Stimulated activated CD8-positive, alpha-beta memory T cell treated with anti-CD3 and anti-CD28 coated beads, Interleukin-15, amount 100 ng/mL, for 1 hour (primary cell): ENCODE measurements at regions not wholly inside any gene's neighbourhood (a gene's known extent, or its start where the extent isn't known, plus 50 kb on each side); places are given as distances from the start of the nearest gene placed in this dataset.
"Not testable (repeated sequence)": the region's sequence is repeated elsewhere in the genome, so short reads cannot be mapped to it uniquely, and the experiment has no call there.

ENCODE experiments used
- DNase-seq: peaks from one replicate; pipeline ENCODE4 v3.0.0-alpha.2; 2020; ENCODE audit warnings: low read depth

DNA sequence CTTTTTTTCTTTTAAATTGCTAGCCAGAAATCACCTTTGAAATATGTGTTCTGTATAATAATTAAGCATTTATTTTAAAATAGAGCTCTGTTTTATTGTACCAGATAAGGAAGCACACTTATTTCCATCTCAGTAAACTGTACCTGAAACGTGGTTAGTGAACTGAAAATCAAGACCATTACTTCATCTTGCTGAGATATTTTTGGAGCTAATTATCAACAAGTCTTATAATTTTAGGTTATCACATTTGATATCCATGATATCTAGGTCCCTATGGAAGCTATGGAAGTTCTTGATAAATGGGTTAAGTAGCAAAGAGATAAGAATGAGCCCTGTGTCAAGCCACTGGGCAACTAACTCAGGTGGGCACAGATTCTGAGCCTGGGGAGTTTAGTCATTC, 187.2 kb downstream of the NFKBIZ start:
- DNase-seq: no peak

DNA sequence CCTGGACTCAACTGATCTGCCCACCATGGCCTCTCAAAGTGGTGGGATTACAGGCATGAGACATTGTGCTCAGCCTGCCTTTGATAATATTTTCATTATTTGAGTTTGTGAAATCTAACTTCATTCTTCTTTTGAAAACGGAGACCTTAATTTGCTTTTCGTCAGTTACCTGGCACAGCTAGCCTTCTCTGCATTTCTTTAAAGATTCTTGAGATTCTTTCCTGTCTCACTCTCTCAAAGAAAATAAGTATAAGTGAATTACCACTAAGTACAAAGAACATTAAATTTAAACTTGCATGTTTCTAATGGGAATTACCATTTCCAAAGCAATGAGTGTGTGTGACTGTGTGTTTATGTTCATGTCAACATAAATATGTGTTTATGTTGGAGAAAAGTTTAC, 187.9 kb downstream of the NFKBIZ start:
- DNase-seq: no peak

DNA sequence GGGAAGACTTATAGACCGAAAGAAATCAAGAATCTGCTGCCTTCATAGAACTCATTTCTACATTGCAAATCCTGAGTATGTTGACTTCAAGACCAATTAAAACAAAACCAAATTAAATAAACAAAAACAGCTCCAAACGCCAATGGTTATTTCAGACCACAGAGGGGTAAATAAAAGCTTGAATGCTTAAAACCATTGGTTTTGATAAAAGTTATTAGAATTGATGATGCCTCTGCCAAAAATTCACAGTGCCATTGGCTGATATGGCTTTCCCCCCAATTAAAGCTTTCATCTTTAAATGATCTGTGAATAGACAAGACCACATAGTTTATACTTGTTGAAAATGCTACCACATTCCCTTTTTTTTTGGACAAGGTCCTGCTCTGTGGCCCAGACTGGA, 188.5 kb downstream of the NFKBIZ start:
- DNase-seq: no peak

DNA sequence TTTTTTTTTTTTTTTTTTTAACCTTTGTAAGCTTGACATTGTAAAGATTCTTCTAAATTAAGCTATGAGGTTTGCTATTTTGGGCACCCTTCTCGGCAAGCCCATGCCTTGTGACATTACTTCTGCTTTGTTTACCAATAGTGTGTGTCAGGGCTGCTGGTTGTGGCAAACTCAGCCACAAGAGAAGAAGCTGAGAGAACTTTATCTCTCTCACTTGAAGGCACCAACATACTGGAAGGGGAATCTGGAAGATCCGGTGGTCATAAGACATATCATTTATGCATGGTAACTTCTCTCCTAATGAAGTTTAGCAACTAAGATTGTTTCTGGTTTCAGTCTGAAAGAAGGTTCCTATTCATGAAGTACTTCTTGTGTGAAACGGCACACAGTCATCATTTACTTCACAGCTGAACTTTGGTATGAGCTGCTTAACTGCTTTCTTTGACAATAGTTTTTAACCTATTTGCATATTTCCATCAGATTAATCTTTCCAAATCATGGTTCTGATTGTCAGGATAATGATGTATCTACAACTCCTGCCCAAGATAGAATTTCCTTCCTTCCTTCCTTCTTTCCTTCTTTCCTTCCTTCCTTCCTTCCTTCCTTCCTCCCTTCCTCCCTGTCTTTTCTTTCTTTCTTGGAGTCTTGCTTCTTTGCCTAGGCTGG, 189.3 kb downstream of the NFKBIZ start:
- DNase-seq: no peak

DNA sequence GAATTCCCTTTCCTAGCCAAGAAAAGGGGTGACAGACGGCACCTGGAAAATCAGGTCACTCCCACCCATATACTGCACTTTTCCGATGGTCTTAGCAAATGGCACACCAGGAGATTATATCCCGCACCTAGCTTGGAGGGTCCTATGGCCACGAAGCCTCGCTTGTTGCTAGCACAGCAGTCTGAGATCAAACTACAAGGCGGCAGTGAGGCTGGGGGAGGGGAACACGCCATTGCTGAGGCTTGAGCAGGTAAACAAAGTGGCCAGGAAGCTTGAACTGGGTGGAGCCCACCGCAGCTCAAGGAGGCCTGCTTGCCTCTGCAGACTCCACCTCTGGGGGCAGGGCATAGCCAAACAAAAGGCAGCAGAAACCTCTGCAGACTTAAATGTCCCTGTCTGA, 190.8 kb downstream of the NFKBIZ start:
- not testable (repeated sequence) for DNase-seq

DNA sequence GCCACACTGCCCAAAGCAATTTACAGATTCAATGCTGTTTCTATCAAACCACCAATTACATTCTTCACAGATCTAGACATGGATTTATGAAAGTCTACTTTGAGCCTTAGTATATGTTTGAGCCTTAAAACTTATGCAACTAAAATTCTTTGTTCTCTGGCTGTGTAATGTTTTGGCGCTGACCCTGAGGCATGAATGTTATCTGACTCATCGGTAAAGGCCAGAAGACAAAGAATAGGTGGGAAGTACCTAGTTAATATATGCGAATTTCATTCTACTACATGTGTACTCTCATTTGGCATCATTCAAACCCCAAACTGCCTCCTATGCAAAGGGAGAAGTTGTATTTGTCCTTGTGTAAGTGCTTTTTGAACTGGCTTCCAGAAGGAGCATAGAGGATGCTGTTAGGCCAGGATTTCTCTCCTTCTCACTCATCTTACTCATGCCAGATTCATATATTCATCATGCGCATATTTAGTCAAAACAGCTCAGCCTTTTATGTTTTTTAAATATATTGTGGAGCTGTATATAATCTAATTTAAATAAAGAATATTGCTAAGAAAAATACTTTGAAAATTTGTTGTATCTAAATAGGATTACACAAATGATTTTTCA, 204.2 kb downstream of the NFKBIZ start:
- DNase-seq: no peak

DNA sequence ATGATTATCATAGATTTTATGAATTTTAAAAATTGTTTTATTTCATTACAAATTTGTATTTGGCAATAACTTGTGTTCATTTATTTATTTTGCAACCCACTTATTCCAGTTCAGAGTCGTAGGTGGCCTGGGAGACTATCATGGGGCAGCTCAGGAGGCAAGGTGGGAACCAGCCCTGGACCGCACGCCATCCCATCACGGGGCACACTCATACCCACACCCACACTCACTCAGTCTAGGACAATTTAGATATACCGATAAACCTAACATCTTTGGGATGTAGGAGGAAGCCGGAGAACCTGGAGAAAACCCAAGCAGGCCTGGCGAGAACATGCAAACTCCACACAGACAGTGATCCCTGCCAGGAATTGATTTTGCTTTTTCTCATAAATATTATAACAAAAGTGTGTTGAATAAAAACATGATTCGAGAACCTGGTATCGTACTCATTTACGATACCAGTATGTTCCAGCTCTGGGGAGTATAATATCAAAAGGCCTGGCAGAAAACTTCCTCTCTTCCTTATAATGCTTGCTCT, 205.3 kb downstream of the NFKBIZ start:
- no peak for DNase-seq

DNA sequence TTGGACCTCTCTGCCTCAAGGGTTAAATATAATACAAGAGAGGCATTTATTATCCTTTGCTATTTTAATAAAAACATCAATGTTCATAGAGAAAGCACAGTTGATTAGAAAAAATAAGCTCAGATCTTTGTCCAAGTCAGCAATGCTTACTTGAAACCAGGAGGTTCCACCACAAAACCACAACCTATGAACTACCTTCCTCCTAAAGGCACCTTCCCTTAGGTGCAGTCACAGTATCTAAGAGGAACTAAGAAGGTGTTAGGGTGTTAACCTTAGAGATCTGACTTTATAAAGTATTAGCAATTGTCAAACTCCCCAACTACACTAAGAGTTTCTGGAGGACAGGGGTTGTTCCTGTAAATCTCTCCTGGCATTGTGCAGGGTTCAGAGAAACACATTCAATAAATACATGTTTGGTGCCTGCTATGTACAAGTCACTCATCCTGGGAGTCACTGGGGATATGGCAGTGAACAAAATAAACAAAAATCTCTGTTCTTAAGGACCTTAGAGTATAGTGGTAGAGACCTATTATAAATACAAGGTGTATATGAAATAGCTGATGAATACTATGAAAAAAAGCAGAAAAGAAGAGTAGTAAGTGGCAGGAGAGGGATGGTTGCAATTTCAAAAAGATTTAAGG, 208.6 kb downstream of the NFKBIZ start:
- no peak for DNase-seq

DNA sequence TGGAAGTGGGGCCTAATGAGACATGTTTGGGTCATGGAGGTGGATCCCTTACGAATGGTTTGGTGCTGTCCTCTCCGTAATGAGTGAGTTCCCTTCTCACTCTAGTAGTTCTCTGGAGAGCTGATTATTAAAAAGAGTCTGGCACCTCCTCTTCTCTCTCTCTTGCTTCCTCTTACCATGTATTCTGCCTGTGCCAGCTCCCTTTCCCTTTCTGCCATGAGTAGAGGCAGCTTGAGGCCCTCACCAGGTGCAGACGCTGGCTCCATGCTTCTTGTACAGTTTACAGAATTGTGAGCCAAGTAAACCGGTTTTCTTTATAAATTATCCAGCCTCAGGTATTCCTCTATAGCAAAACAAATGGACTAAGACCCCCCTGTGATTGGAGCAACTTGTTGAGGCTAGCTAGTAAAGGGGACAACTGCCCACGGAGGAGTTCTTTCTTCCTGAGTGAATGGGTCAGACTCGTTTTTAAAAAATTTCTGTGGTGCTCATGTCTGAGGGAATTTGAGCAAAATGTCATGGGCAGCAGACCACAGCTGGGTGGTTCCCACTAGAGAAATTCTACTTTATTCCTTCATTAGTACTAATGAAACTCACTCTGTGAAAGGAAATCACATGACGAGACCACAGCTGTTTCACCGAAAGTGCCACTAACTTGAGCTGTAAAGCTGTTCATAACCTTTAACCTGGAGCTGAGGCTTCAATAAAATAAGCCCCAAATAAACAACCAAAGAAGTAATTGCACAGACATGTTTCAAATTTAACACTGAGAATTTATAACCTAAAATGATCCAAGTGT, 210.0 kb downstream of the NFKBIZ start:
- no peak for DNase-seq

DNA sequence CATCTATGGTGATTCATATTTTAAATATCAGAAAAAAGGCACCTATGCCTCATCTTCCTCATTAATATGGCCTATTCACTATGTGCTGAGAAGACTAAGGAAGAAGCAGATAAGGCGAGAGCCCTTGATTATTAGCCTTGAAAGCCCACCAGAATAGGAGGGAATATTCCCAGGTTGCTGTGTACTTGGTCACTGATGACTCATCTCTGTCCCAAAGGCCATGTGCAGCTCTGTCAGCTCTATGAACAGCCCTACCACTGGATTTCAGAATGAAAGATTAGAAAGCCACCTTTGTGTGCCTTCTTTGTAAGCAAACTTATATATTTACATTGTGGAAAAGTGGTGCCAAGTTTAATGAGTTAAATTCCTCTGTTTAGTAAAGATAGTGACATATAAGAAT, 211.5 kb downstream of the NFKBIZ start:
- DNase-seq: no peak

DNA sequence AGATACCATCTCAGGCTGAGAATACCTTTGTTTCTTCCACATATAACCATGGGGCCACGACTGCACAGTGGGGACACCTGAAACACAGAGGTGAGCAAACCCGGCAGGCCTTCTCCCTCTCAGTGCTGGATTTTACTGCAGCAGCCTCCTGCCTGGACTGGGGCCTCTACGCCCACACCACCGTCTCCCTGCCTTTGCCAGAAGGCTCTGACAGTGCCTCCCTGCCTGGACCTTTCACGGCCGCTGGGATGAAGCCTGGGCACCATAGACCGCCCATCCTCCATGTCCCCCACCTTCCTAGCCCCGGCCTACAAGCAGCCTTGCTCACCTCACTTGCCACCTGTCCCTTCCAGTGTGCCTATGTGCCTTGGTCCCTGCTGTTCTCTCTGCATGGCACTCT, 214.3 kb downstream of the NFKBIZ start:
- DNase-seq: no peak

DNA sequence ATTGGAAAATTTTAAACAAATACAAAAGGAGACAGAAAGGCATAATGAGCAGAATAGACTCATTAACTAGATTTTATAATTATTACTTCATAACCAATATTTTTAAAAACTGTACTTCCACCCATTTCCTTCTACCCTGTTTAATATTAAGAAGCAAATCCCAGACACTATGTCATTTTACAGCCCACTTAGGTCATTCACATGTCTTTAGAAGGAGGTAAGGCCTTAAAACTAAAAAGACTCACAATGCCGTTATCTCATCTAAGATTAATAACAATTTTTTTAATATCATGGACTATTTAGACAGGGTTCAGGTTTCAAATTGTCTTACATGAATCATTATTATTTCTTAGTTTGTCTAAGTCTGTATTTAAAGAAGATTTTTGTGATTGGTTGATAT, 217.2 kb downstream of the NFKBIZ start:
- no peak for DNase-seq

DNA sequence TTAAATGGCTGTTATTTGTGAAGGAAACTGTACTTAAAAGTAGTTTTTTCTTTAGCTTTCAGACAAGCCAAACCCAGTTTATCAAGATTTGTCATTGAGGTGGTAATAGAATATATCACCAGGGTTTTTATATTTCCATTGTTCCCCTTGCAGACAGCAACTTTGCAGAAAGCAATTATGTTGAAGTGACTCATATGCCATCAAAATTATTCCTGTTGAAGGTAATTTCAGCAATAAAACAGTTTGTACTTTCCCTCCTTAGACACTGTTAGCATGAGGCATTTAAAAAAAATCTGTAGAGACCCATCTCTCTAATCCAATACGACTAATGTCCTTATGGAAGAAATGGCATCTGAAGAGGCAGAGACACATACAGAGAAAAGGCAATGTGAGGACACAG, 219.0 kb downstream of the NFKBIZ start:
- no peak for DNase-seq

DNA sequence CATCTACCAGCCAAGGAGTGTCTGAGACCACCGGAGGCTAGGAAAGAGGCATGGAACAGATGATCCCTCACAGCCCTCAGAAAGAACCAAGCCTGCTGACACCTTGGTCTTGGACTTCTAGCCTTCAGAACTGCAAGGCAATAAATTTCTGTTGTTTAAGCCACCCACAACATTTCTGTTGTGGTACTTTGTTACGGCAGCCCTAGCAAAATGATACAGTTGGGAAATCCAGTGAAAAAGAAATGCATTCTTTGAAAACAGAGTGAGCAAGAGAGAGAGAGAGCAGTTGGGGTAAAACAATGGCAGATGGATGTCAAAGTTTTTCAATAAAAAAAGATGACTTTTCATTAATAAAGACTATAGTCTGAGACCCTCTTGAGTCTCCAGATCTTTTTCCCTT, 219.4 kb downstream of the NFKBIZ start:
- no peak for DNase-seq

DNA sequence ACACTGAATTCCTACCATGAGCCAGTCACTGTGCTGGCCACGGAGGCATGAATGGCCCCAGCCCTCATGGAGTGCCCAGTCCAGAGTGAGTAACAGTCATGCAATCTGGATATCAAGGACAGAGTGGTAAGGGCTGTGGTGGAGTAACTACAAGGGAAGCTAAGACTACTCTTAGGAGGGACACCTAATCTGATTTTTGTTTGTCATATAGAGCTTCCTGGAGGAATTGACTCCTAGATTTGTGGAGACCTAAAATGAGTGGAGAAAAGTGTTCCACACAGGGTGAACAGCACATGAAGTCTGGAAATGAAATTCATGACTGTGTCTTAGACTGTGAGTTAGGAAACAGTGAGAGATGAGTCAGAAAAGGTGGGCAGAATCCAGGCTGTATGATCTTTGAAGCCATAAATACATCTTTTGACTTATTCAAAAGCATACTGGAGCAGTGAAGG, 219.9 kb downstream of the NFKBIZ start:
- no peak for DNase-seq

DNA sequence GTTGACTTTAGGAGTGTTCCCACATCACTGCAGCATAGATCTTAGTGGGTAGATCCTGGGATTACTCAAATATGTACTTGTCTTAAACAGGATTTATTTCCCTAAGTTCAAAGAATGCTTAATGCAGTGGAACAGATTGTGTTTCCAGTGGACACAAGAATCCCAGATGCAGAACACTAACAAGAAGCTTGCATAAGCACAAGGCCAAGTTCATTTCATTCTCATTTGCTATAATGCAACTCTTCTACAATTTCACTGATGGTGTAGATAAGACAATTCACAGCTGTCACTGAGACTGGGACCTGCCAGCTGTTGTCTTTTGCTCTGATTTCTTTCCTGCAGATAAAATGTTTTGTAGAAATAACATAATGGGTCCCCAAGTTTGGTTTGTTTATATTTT, 225.6 kb downstream of the NFKBIZ start:
- DNase-seq: no peak

DNA sequence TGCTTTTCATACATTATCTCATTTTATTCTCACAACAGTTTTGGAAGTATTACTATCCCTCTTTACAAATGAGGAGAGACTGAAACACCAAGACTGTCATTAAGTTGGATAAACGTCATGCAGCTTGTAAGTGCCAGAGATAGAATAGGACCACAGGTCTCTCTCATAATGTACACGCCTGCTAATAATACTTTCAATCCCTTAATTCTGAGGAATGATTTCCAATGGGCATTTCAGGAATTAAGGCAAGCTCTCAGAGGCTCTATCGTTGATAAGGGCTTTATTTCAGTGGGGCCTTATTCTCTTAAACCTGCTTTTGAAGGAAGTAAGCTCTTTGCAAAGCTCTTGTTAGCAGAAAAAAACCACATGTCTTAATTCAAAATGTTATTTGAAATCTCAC, 229.1 kb downstream of the NFKBIZ start:
- no peak for DNase-seq

DNA sequence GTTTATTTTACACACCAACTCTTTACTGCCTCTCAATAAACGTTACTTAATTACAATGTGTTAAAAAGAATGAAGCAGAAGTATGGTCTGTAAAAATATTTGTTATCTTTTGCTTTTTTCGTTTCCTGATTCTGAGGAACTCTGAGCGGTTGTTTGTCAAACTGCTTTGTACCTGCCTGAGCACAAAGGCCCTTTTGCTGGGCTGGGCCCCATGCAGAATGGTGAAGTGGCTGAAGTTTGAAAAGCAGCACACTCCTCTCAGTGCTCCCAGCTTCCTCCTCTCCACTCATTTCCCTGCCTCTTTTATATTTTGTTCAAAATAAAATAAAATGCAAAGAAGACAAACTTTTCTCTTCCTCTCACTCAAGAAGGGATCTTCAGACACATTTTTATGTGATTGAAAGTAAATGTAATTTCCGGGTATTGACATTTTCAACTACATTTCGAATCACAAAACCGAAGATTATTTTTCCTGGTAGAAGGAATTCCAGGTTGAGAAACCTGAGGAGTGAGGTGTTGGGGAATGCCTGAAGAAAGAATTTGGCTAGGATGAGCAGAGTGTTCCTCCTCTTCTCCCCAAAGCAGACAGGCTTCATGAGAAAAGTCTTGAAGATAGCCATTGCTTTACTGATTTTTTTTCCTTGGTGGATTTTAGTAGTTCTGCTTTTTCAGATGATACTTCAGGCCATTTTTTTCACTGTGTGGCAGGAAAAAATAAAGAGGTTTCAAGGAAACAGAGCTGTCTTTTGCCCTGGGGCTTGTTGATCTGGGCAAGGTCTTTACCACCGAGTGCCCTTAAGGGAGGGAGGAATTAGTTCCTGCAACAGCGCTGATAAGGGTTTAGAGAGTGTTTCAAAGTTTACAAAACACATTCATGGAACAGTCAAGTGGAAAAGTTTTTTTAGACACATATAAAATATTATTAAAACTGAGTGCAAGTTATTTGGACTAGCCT, 229.8 kb downstream of the NFKBIZ start:
- no peak for DNase-seq

DNA sequence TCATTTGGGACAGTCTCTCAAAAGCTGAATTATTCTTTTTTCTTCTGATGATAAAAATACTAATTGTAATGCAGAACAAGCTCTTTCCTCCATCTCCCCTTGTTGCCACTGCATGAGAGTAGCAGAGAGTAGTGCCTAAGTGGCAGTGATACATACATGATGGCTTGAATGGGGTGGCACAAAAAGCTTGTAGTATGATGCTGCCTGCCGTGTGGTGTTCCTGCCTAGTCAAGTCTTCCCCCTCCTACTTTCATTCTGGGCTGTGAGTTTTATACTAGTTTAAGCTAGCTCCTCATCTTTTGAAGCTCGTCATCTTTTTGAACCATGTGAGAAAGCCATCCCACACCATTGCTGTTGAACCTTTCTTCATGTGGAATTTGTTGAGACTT, 230.5 kb downstream of the NFKBIZ start:
- DNase-seq: no peak

DNA sequence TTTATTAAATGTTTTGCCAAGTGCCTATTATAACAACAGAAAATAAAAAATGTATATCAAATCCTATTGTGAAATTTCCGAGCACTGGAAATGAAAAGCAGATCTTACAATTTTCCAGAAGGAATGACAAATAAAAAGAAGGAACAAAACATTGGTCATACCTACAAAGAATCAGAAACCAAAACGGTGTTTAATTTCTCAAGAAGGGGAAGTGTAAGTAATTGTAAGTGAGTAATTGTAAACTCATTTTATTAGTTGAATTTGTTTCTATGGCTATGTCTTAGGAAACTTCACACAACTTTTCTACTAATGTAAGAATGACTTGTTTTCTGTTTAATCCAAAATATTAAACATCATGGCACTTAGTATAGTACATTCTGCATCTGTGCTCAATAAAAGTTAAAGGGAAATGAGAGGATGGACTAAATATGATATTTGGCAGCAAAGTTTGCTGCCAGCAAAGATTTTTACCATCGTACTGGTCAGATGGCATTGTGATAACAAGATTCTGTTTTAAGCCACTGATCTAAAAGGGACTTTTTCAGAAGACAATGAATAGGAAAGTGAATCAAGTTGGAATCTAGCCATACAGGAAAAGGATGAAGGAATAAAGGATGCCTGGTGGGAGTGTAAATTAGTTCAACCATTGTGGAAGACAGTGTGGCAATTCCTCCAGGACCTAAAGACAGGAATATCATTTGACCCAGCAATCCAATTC, 232.4 kb downstream of the NFKBIZ start:
- DNase-seq: no peak

DNA sequence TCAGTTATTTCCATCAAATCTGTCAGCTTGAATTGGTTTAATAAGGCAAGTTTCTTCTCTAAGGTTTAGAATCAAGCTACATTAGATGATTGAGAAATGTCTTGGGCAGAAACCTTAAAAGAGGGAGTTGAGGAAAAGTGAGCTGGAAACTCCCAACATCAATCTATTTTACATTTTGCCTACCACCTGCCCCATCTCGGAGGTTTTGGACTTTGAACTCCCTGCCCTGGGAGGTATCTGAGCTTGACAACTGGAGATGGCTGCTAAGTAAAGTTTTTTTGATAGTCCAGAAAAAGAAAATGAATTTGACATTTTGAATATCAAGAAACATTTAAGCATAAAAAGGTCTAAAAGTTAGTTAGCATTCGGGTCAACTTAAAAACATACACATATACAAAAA, 234.2 kb downstream of the NFKBIZ start:
- no peak for DNase-seq
